H9 (cell line): ENCODE measurements at regions not wholly inside any gene's neighbourhood (a gene's known extent, or its start where the extent isn't known, plus 50 kb on each side); places are given as distances from the start of the nearest gene placed in this dataset.

Experiments
- DNase-seq: peaks from one replicate; pipeline ENCODE4 v3.0.0-alpha.2; 2017
- H2AFZ ChIP-seq: one replicate; pipeline ENCODE4 v1.6.1; 2013; ENCODE audit warnings: mild to moderate bottlenecking, low read length, control low read depth, moderate library complexity
- H2AK5ac ChIP-seq: 2 replicates; pipeline ENCODE4 v1.6.1; 2013; ENCODE audit warnings: low read length, control low read depth, mixed read lengths; ENCODE audit not compliant: insufficient read length
- H2BK120ac ChIP-seq: one replicate; pipeline ENCODE4 v1.6.1; 2013; ENCODE audit warnings: low read depth, mild to moderate bottlenecking, low read length, control low read depth, inconsistent platforms; ENCODE audit not compliant: poor library complexity, severe bottlenecking
- H2BK12ac ChIP-seq: 2 replicates; pipeline ENCODE4 v1.6.1; 2013; ENCODE audit warnings: low read length, control low read depth, mixed read lengths, low read depth; ENCODE audit not compliant: insufficient read length
- H2BK15ac ChIP-seq: 2 replicates; pipeline ENCODE4 v1.6.1; 2013; ENCODE audit warnings: low read depth, low read length, control low read depth
- H2BK20ac ChIP-seq: one replicate; pipeline ENCODE4 v1.6.1; 2013; ENCODE audit warnings: low read depth, mild to moderate bottlenecking, low read length, control low read depth, inconsistent platforms; ENCODE audit not compliant: poor library complexity, severe bottlenecking
- H2BK5ac ChIP-seq: 2 replicates; pipeline ENCODE4 v1.6.1; 2013; ENCODE audit warnings: low read length, control low read depth, mixed read lengths; ENCODE audit not compliant: insufficient read length
- H3K14ac ChIP-seq: 2 replicates; pipeline ENCODE4 v1.6.1; 2013; ENCODE audit warnings: low read length, control low read depth; ENCODE audit not compliant: insufficient read depth
- H3K18ac ChIP-seq: 2 replicates; pipeline ENCODE4 v1.6.1; 2013; ENCODE audit warnings: low read depth, mild to moderate bottlenecking, mixed read lengths, low read length, control low read depth; ENCODE audit not compliant: insufficient read length
- H3K23ac ChIP-seq: 2 replicates; pipeline ENCODE4 v1.6.1; 2013; ENCODE audit warnings: low read length, control low read depth, mixed read lengths, low read depth; ENCODE audit not compliant: insufficient read length
- H3K23me2 ChIP-seq: 2 replicates; pipeline ENCODE4 v1.6.1; 2013; ENCODE audit warnings: low read depth, mild to moderate bottlenecking, mixed read lengths, low read length, control low read depth; ENCODE audit not compliant: insufficient read length, poor library complexity, severe bottlenecking
- H3K27ac ChIP-seq: 2 replicates; pipeline ENCODE4 v1.5.1; 2013; ENCODE audit warnings: low read length, control low read depth, mixed read lengths, low read depth; ENCODE audit not compliant: insufficient read length
- H3K27me3 ChIP-seq: 2 replicates; pipeline ENCODE4 v1.6.1; 2013; ENCODE audit warnings: low read length, control low read depth, inconsistent platforms; ENCODE audit not compliant: insufficient read depth
- H3K4ac ChIP-seq: 2 replicates; pipeline ENCODE4 v1.6.1; 2013; ENCODE audit warnings: low read depth, mild to moderate bottlenecking, control low read depth, inconsistent platforms, low read length, moderate library complexity
- H3K4me1 ChIP-seq: 2 replicates; pipeline ENCODE4 v1.6.1; 2013; ENCODE audit warnings: low read length, control low read depth, inconsistent platforms; ENCODE audit not compliant: insufficient read depth
- H3K4me2 ChIP-seq: 2 replicates; pipeline ENCODE4 v1.6.1; 2013; ENCODE audit warnings: low read length, control low read depth, mixed read lengths; ENCODE audit not compliant: insufficient read length, insufficient read depth
- H3K56ac ChIP-seq: 2 replicates; pipeline ENCODE4 v1.6.1; 2013; ENCODE audit warnings: low read depth, mild to moderate bottlenecking, mixed read lengths, low read length, control low read depth; ENCODE audit not compliant: insufficient read length
- H3K79me1 ChIP-seq: 2 replicates; pipeline ENCODE4 v1.6.1; 2013; ENCODE audit warnings: low read depth, mild to moderate bottlenecking, moderate library complexity, low read length, control low read depth, inconsistent platforms; ENCODE audit not compliant: insufficient read depth, poor library complexity, severe bottlenecking
- H3K79me2 ChIP-seq: 2 replicates; pipeline ENCODE4 v1.6.1; 2013; ENCODE audit warnings: low read length, control low read depth, inconsistent platforms; ENCODE audit not compliant: insufficient read depth
- H3K9ac ChIP-seq: 2 replicates; pipeline ENCODE4 v1.6.1; 2013; ENCODE audit warnings: low read length, control low read depth, mixed read lengths; ENCODE audit not compliant: insufficient read length; ENCODE audit errors: extremely low read depth
- H3K9me3 ChIP-seq: one replicate; pipeline ENCODE4 v1.6.1; 2013; ENCODE audit warnings: low read depth, low read length, inconsistent platforms; ENCODE audit not compliant: control insufficient read depth
- H3T11ph ChIP-seq: one replicate; pipeline ENCODE4 v1.6.1; 2013; ENCODE audit warnings: mild to moderate bottlenecking, low read length, control low read depth, inconsistent platforms
- H4K20me1 ChIP-seq: one replicate; pipeline ENCODE4 v1.6.1; 2013; ENCODE audit not compliant: control insufficient read depth, insufficient read length, insufficient read depth
- H4K5ac ChIP-seq: 2 replicates; pipeline ENCODE4 v1.6.1; 2013; ENCODE audit warnings: low read depth, mild to moderate bottlenecking, mixed read lengths, low read length, control low read depth; ENCODE audit not compliant: insufficient read length
- H4K8ac ChIP-seq: replicated peaks from 2 replicates; pipeline ENCODE4 v1.6.1; 2013; ENCODE audit warnings: low read length, control low read depth, mixed read lengths, low read depth; ENCODE audit not compliant: insufficient read length
- H4K91ac ChIP-seq: 2 replicates; pipeline ENCODE4 v1.6.1; 2013; ENCODE audit warnings: low read depth, mild to moderate bottlenecking, moderate library complexity, mixed read lengths, low read length, control low read depth; ENCODE audit not compliant: insufficient read length
- H3K27ac Mint-ChIP-seq, 3 experiments: 2 replicates in 2 of 3; 3 replicates in 1 of 3; pipeline ENCODE4 v1.8.0; 2020 to 2021; ENCODE audit warnings: mixed read lengths in 3 of 3, mild to moderate bottlenecking in 1 of 3, moderate library complexity in 1 of 3
- H3K27me3 Mint-ChIP-seq: 2 replicates; pipeline ENCODE4 v1.8.0; 2021; ENCODE audit warnings: low read depth, mild to moderate bottlenecking, moderate library complexity, mixed read lengths
- H3K36me3 Mint-ChIP-seq, 3 experiments: 2 replicates in 2 of 3; 3 replicates in 1 of 3; pipeline ENCODE4 v1.8.0; 2020 to 2021; ENCODE audit warnings: low read depth in 3 of 3, mixed read lengths in 3 of 3; ENCODE audit not compliant: insufficient read depth in 1 of 3
- H3K4me1 Mint-ChIP-seq, 2 experiments: 2 replicates each; pipeline ENCODE4 v1.8.0; 2020; ENCODE audit warnings: mixed read lengths in 2 of 2
- H3K4me3 Mint-ChIP-seq, 2 experiments: 2 replicates in 1 of 2; 3 replicates in 1 of 2; pipeline ENCODE4 v1.8.0; 2020 to 2021; ENCODE audit warnings: mild to moderate bottlenecking in 2 of 2, mixed read lengths in 2 of 2, moderate library complexity in 1 of 2
- H3K9me3 Mint-ChIP-seq, 2 experiments: 2 replicates in 1 of 2; 3 replicates in 1 of 2; pipeline ENCODE4 v1.8.0; 2020; ENCODE audit warnings: mild to moderate bottlenecking in 2 of 2, mixed read lengths in 2 of 2, moderate library complexity in 1 of 2
- CTCF ChIP-seq: fragments of 200-600 bp; sonication (generic); conservative IDR thresholded peaks from 3 replicates; pipeline ENCODE4 v1.8.0; 2021; ENCODE audit warnings: antibody characterized with exemption, mild to moderate bottlenecking
- WGBS: extraction: QIAGEN DNeasy Blood & Tissue Kit; methylation state at CpG from one replicate; pipeline ENCODE4 v1.1.7; 2013; ENCODE audit warnings: missing lambda C conversion rate, low lambda C conversion rate, mixed read lengths; ENCODE audit not compliant: insufficient read length; ENCODE audit errors: extremely low coverage; 5-methylcytosine and 5-hydroxymethylcytosine counted together

GRCh38 chr21:18168108-18168507 is 76.5 kb upstream of the CHODL start:
- Histone ChIP-seq H2BK20ac (no peak overlapping the region), H3K4me1 (no peaks in the 10 kb centered on the region), H3K23me2 (no peaks in the 10 kb centered on the region), H4K8ac (no peak overlapping the region), H3K9me3 (no peaks in the 10 kb centered on the region), H3K9ac (no peak overlapping the region), H3K27ac (no peak overlapping the region), H3K4me2 (no peak overlapping the region), H3K14ac (no peak overlapping the region), H3K56ac (no peak overlapping the region), H4K5ac (no peak overlapping the region), H3K79me2 (no peaks in the 10 kb centered on the region), H4K91ac (no peak overlapping the region), H3K18ac (no peak overlapping the region), H2AK5ac (no peak overlapping the region), H2BK15ac (no peak overlapping the region), H2AFZ (no peak overlapping the region), H3K27me3 (no peaks in the 10 kb centered on the region), H3K4ac (no peak overlapping the region), H4K20me1 (no peaks in the 10 kb centered on the region), H3T11ph (no peak overlapping the region), H3K23ac (no peak overlapping the region), H2BK5ac (no peak overlapping the region), H2BK12ac (no peak overlapping the region), H3K79me1 (no peaks in the 10 kb centered on the region), H2BK120ac (no peak overlapping the region)
- Mint-ChIP-seq H3K36me3 (peaks cover 0 to 2% (median 0%) of the 10 kb centered on the region in 3 experiments; a peak in 2 of 7 replicates), H3K27me3 (no peaks in the 10 kb centered on the region), H3K9me3 (peaks cover 0 to 2% of the 10 kb centered on the region in 2 experiments; a peak in 1 of 5 replicates), H3K4me3 (no peak overlapping the region), H3K4me1 (no peaks in the 10 kb centered on the region; a peak in 1 of 4 replicates), H3K27ac (no peak overlapping the region)
- no peak for TF ChIP-seq CTCF
- WGBS = no CpG with 5 or more reads among the region's 3 CpGs
- DNase-seq = no peak
